HG03442 (cell line): ENCODE measurements at regions not wholly inside any gene's neighbourhood (a gene's known extent, or its start where the extent isn't known, plus 50 kb on each side); places are given as distances from the start of the nearest gene placed in this dataset.
"Not testable (repeated sequence)": the region's sequence is repeated elsewhere in the genome, so short reads cannot be mapped to it uniquely, and the experiment has no call there.

Experiments
- ATAC-seq: cut with Tn5 transposase; IDR thresholded peaks from one replicate; pipeline ENCODE4 v1.9.1; 2021; ENCODE audit warnings: mild to moderate bottlenecking, moderate library complexity; ENCODE audit not compliant: unreplicated experiment

DNA sequence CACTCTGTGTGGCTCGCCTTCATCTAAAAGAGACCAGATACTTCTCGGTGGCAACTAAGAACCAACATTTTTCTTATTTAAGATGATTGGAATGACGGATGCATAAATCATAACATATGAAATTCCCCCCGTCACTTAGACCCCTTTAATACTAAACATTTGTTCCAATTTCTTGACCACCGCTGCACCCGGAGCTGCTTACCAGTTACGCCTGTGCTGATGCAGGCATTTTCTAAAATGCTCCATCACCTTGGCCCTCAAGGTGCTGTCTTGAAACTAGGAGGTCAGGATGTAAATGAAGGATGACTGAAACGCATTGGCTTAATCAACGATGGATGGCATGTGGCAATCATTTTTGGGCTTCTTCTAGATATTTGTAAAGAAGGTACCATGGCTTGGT lies 130.0 kb downstream of the CPZ start:
- ATAC-seq, result no peak

DNA sequence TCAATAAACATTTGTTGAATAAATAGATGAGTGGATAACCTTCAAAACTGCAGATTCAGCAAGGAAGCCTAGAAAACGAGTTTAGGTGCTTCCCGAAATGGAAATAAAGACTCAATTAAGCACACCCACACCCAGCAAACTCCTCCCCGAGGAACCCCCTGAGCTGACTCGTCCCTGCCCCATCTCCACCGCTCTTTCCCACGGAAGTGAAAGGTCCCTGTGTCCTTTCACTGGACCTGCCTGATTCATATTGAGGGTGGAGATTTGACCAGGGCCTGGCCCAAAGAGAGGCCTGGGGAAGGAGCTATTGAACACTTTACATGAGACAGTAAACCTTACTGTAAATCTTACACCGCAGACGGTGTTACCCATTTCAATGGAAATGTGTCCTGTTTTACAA lies 129.1 kb downstream of the CPZ start:
- no peak for ATAC-seq

DNA sequence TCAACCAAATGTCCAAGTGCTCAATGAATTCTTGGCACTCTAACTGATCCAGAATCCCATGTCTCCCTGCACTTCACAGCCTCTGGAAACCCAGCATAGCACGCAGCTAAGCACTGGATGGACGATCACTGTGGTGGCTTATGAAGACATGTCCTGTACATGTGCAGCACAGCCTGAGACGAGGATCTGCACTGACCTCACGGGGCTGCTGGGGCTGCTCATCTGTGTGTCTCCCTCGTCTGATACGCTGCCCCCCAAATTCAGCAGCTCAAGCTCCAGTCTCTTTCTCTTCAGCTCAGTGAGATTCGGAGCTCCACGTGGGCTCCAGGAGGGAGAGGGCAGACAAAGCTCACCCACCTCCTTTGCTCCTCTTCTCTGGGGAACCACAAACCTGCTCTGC lies 126.9 kb downstream of the CPZ start:
- ATAC-seq, result no peak

DNA sequence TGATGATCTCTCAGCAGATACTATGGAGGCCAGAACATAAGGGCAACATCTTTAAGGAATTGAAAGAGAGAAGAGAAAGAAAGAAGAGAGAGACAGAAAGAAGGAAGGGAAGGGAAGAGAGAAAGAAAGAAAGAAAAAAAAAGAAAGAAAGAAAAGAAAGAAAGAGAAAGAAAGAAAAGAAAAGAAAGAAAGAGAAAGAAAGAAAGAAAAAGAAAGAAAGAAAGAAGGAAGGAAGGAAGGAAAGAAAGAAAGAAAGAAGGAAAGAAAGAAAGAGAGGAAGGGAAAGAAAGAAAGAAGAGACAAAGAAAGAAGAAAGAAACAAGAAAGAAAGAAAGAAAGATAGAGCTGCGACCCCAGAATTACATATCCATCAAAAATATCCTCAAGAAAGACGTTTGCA lies 124.9 kb downstream of the CPZ start:
- not testable (repeated sequence) for ATAC-seq

DNA sequence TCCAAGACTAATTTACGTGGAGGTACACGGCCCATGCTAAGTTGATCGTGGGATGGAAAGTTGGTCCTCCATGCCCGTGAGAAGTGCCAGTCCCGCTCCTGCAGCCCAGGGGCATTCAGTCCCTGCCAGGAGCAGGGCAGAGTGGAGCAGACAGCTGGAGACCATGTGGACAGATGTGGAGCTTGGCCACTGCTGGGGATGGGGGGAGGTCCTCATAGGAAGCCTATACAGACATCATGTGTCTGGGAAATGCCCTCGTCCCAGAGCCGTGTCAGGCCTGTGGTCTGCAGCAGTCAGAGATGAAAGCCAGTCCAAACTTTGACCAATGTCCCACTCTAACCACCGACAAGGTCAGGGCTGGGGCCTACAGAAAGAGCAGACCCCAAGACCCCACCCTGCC lies 118.4 kb downstream of the CPZ start:
- no peak for ATAC-seq

DNA sequence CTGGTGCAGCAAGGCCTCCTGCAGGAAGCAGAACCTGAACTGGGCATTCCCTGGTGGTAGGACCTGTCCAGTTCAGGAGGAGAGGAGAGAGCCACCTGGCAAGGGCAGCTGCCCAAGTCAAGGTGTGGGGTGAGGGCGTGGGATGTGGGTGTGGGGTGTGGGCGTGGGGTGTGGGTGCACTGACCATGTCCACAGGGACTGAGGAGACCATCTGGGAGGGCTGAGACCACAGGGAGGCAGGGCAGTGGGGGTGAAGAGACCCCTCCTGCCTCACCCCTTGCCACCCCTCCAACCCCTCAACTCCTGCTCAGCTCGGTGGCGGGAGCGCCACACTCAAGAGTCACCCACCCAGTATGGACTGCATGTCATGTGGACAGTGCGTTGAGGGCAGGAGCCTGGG lies 117.9 kb downstream of the CPZ start:
- ATAC-seq, result no peak

DNA sequence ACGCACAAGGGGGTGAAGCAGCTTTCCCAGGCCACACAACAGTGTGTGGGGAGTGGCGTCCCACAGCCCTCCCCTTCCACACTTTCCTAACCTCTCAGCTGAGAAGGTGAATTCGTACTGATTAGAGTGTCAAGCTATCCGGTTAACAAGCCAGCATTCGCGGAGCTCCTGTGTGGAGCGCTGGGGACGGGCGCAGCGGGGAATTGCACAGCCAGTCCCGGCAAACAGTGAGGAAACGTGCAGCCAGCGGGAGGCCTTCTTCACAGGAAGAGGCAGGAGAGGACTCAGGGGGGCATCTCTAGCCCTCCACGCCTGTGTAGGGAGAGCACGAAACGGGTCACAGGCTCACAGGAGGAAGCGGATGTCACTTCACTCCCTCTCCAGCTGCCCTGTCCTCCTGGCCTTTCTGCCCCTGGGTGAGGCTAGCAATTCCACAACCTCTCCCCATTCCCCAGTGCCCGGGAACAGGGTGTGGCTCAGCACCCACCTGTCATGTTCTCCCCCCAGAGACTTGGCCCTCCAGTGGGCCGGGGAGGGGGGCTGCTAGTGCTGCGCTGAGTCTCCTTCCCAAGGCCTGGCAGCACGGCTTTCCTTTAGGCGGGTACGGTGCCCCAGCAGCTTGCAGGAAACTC lies 117.3 kb downstream of the CPZ start:
- no peak for ATAC-seq

DNA sequence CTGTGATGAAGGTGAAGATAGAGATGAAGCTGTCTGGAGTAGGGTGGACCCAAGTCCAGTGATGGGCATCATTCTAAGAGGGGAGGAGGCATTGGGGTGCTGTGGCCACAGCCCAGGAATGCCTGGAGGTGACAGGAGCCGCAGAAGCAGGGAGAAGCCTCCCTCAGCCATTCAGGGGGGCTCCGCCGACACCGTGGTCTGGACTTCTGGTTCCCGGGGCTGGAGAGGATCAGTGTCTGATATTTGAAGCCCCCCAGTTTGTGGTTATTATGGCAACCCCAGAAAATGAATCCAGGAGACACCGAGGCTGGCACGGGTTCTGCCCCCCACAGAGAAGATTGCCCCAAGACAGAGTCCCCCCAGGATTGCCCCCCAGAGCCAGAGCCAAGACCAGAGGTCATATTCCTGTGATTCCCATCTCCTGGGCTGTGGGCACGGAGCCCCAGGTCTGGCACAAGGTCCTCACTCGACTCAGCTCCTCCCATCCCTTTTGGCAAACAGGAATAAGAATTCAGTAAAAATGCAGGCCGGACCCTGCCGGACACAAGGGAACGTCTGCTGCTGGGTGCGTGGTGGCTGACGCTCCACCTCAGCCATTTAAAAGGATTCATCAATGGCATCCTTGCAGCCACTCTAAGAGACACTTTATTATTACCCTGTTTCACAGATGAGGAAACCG lies 116.6 kb downstream of the CPZ start:
- no peak for ATAC-seq

DNA sequence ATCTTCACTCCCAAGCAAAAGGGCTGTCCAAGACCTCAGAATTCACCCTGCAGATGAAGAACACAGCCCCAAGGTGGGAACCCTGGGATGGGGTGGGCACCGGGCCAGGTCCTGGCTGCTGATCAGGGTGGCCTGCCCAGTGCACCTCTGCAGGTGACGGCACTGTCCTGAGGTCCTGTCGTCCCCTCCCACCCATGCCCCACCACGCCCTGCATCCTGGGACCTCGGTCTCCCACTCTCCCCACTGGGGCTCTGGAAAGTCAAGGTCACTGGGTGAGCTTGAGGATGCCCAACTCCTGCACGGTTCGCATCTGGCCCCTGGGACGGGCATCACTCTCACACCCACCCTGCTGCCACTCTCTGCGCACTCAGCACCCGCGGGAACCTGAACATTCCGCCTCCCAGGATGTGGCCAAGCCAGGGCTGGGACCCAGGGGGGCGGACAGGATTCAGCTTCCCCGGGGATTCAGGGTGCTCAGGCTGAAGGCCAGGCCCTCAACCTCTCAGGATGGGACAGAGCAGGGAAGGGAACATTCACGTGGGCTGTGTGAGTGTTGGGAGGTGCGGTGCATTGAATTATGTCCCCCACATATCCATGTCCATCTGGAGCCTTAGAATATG lies 115.9 kb downstream of the CPZ start:
- no peak for ATAC-seq

DNA sequence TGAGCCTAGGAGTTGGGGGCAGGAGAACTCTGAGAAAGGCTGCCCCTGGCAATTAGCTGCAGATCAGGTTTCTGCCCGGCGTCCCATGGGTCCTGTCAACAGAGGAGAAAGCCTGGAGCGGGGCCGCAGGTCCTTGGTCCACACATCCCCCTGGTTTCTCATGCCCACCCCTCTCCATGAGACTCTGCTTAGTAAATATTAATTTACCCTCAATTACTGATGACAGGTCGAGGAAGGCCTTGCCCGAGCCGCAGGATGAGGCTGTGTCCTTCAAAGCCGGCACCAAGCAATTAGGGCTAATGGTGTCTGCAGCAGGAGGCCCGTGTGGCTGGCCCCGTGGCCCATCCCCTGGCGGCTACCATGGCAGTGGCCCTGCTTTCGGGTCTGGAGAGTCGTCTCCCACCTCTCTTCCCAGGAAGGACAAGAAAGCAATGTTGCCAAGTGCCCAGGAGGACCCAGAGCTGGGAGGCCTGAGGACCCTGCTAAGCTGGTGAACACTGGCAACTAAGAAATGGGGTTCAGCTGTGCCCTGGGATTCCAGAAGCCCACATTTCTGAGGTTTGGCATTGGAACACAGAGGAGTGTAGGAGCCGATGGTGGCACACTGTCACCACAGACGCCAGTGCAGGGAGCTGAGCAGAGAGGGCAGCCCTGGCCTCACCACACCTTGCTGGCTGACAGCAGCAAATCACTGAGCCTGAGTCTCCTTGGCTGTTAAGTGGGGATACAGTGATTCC lies 114.6 kb downstream of the CPZ start:
- no peak for ATAC-seq

DNA sequence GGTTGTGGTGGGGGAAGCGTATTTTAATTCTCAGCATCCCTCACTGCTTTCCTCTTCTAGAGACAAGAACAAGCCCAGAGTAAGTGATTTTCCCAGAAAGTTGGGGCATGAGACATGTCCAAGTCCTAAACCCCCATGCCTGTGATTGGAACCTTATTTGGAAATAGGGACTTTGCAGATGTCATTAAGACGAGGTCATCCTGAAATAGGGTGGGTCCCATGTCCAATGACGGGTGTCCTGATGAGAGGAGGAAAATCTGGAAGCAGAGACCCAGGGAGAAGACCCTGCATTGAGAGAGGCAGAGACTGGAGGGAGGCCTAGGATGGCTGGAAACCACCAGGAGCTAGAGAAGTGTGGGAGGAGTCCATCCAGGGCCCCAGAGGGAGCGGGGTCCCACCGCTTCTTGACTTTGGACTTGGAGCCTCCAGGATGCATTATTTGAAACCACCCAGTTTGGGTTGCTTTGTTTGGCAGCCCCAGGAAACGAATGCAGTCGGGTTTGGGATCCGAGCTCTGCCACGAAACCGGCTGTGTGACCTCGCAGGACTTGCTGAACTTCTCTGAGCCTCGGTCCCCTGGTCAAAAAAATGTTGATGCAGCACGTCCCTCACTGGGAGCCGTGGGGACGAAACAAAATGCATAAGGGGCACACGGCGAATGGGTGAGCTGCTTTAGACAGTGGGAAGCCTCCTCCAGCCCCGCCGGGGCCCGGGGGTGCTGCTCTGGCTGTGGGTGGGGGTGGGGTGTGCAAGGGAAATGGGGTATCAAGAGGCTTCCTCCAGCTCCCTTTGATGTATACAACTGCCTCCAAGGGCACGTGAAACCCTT lies 113.9 kb downstream of the CPZ start:
- no peak for ATAC-seq

DNA sequence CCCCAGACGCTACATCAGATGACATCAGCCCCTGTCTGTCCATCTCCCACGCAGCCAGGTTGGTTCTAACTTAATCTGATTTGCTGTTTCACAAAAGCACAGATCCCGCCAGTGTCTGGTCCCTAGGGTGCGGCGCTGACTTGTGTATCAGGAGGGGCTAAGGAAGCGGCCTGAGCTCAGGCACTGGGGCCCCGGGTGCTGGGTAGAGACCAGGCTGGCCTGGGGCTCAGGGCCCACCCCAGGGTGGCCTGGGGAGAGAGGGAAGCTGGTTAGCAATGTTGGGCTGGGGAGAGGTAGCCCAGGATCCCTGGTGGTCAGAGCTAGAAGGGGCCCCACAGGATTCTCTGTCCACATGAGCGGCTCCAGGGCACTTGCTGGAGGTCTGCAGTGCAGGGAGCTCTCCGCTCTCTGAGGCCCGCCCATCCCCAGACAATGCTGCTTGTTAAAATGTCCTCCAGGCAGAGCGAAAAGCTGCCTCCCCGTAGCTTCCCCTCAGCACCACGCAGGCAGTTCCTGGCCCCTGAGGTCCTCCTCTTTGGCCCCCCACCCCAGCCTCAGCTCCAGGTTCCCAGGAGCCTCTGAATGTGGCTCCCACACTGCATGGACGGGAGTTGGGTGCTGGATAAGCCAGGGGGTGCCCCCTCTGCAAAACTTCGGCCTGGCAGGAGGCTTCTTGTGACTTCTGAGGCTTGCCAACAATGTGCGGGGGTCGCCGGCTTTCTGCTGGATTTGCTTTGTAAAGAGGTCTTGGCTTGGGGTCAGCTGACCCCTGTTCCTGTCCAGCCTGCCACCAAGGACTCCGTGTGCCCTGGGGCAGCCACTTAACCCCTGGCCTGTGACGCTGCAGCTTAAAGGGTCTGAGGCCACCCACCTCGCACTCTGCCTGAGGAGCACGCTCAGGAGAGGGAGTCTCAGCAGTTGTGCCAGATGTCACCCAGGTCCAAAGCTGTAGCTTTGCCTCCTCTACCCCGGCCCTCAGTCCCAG lies 112.9 kb downstream of the CPZ start:
- no peak for ATAC-seq

DNA sequence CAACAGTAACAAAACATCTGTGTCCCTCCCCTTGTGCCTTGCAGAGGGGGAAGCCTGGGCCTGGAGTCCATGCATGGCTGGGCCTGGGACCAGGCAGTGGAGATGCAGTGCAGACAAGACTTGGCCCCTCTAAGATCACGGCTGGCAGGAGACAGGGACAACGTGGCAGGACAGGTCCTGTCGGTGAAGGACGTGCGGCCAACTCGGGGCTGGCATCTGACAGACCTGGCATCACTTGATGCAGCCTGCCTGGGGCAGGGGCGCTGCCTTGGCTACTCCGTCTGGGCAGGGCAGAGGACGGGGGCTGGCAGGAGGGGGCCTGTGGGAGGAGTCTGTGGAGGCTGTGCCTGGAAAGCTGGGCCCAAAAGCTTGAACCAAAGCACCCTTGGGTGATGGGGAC lies 112.1 kb downstream of the CPZ start:
- no peak for ATAC-seq

DNA sequence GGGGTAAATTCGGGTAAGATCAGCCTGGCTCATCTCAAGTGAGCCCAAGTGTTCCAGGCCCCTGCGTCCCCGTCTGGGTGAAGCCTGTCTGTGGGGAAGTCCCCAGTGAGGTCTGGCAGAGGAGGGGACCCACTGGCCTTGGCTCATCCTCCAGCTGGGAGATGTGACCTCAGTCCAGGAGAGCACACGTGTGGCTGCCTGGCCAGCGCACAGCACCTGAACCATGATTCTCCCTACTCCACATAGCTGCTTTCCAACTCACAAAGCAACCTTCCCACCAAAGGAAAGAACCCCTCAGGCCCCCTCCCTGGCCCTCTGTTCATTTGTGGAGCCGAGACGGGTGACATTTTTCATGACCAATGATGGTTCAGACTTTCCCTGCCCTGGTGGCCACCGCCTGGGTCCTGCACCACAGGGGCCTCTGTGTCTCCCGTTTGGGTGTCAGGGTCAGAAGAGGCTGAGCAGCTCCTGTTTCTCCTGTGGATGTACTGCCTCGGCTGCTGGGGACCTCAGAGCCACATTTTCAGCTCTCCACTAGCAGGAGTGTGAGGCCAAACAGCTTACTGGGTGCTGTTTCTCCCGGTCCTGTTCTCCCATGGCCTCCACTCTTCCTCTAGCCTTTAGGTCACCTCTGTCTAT lies 111.4 kb downstream of the CPZ start:
- no peak for ATAC-seq

DNA sequence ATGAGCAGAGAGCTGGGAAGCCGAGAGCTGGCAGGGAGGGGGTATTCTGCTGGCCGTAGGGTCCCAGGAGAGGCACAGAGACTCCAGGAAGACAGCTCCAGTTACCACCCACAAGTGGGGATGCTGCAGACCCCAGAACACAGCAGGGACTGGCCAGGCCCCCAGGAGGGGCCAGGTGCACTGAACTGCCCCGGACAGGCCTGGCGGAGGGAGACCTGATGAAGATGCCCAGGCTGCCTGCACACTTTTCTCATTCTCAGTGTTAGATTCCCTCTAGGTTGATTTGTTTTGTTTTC lies 110.8 kb downstream of the CPZ start:
- no peak for ATAC-seq

DNA sequence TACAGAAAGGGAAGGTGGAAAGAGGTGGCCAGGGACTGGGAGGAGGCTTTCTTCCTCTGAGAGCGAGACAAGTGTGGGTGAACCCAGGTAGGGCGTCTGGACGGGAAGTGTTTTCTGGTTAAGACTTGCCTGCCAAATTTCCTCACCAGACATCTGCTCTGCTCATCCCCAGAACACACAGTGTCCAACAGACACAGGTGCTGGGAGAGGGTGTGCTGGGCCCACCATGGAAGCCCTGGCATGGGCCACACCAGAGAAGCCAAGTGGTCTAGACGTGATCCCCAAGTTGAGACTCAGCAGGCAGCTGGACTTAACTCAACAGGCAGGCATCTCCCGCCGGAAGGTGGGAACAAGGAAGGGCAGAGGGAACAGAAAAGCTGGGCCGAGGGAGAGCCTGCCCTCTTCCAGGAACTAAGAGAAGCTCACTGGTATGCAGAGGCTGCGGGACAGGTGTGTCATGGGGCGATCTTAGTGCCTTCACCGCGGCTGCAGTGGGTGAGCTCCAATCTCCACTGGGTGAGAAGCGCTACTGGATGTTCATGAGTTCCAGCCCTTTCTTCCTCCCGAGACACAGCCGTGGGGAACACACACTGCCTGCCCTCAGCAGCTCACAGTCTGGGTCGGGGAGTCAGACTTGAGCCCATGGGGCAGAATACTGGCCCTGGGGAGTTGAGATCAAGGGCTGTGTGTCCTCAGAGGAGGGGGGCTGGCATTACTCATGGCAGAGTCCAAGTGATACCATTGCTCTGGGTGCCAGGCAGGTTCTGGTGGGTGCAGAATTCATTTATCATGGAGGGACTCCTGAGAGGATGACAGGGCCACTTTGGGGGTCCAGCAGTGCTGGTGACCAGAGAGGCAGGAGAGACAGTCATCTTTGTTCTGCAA lies 110.2 kb downstream of the CPZ start:
- no peak for ATAC-seq

DNA sequence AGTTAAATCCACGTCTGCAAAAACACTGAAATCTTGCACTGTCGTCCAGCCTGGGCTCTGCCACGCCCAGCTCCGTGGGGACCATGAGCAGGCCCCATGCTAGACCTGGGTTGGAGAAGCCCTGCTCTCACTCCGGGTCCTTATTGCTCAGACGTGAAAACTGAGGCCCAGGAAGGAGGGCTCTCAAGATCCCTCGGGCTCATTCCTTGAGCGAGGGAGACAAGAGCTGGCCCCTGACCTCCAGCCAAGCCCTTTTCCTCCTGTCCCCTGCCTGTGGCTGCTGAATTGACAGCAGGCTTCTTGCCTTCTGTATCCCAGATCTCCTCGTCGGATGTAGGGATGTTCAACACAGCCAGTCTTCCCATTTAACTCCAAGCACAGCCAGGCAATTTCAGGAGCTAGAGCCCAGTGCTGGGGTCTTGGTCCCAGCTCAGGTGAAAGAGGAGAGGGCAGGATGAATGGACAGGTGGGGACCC lies 109.5 kb downstream of the CPZ start:
- no peak for ATAC-seq
